HepG2 (cell line): ENCODE measurements at regions not wholly inside any gene's neighbourhood (a gene's known extent, or its start where the extent isn't known, plus 50 kb on each side); places are given as distances from the start of the nearest gene placed in this dataset.

Source experiments
- ATAC-seq: fragments of 200-7000 bp; cut with Tn5 transposase; 3 replicates; pipeline ENCODE4 v1.9.1; 2020; ENCODE audit warnings: mild to moderate bottlenecking, moderate library complexity
- BruUV-seq: library from RNA; stranded (reverse); fragments of 400-500 nt; replicated peaks from 2 replicates; lab custom pipeline; 2021; lab: Mats Ljungman, UMichigan
- CTCF ChIA-PET: fragments of 300-600 bp; formaldehyde crosslinking; extraction: SDS; loops from one replicate; lab custom pipeline; 2021; ENCODE audit warnings: low total read pairs, inconsistent platforms, low intra/inter-chr PET ratio; lab: Yijun Ruan, JAX
- POLR2A ChIA-PET: fragments of 350-600 bp; sonication (Branson Sonifier 250); formaldehyde crosslinking; loops from one replicate; lab custom pipeline; 2020; ENCODE audit warnings: antibody characterized with exemption, inconsistent platforms; lab: Yijun Ruan, JAX
- DNase-seq: peaks from one replicate; pipeline ENCODE4 v3.0.0-alpha.2; 2015; ENCODE audit warnings: low spot score
- FAIRE-seq: peaks from 3 replicates; lab custom pipeline; 2011; peaks lifted over from hg19 to GRCh38; lab: Jason Lieb, UNC
- H2AFZ ChIP-seq: one replicate; pipeline ENCODE4 v1.6.1; 2011; ENCODE audit warnings: low read length, inconsistent platforms
- H3K27ac ChIP-seq: fragments of 300-600 bp; 3 replicates; pipeline ENCODE4 v1.8.0; 2011; ENCODE audit warnings: mixed run types, mild to moderate bottlenecking, mixed read lengths, low read length, inconsistent platforms; ENCODE audit not compliant: insufficient read depth; ENCODE audit errors: extremely low read length
- H3K27me3 ChIP-seq, 2 experiments: fragments of 200-600 bp in 1 of 2; 2 replicates in 1 of 2; 3 replicates in 1 of 2; pipeline versions ENCODE4 v1.6.0 to v1.8.0; 2011; ENCODE audit warnings: low read length in 2 of 2, mild to moderate bottlenecking in 2 of 2, moderate library complexity in 2 of 2, inconsistent platforms in 1 of 2; ENCODE audit not compliant: insufficient read depth in 2 of 2, control insufficient read depth in 1 of 2
- H3K36me3 ChIP-seq, 2 experiments: fragments of 200-600 bp in 1 of 2; replicated peaks in 1 of 2; 2 replicates in 1 of 2; 3 replicates in 1 of 2; pipeline versions ENCODE4 v1.5.1 to v1.8.0; 2011; ENCODE audit warnings: low read length in 2 of 2, inconsistent platforms in 1 of 2; ENCODE audit not compliant: insufficient read depth in 2 of 2, control insufficient read depth in 1 of 2
- H3K4me1 ChIP-seq: 2 replicates; pipeline ENCODE4 v1.5.1; 2012; ENCODE audit warnings: low read length, inconsistent platforms; ENCODE audit not compliant: insufficient read depth
- H3K4me2 ChIP-seq: 2 replicates; pipeline ENCODE4 v1.6.0; 2011; ENCODE audit warnings: low read depth, low read length, inconsistent platforms
- H3K4me3 ChIP-seq, 3 experiments: fragments of 200-600 bp in 1 of 3; sonication (generic), shearing (Covaris generic) in 1 of 3; replicated peaks in 1 of 3; 2 replicates each; pipeline ENCODE4 v1.5.1; 2011 to 2016; ENCODE audit warnings: low read length in 3 of 3, inconsistent platforms in 2 of 3, low read depth in 2 of 3, mild to moderate bottlenecking in 2 of 3, control low read depth in 1 of 3, mixed read lengths in 1 of 3; ENCODE audit not compliant: insufficient read depth in 1 of 3
- H3K79me2 ChIP-seq: one replicate; pipeline ENCODE4 v1.6.1; 2011; ENCODE audit warnings: low read length, inconsistent platforms; ENCODE audit not compliant: insufficient read depth
- H3K9ac ChIP-seq: 2 replicates; pipeline ENCODE4 v1.6.0; 2011; ENCODE audit warnings: mild to moderate bottlenecking, low read depth, low read length, inconsistent platforms; ENCODE audit not compliant: insufficient read depth
- H3K9me3 ChIP-seq: 2 replicates; pipeline ENCODE4 v1.5.1; 2012; ENCODE audit warnings: mild to moderate bottlenecking, low read length
- H4K20me1 ChIP-seq: 2 replicates; pipeline ENCODE4 v1.6.0; 2011; ENCODE audit warnings: inconsistent platforms, mild to moderate bottlenecking, low read length, moderate library complexity; ENCODE audit not compliant: insufficient read depth
- CENPBD1 ChIP-seq: sonication (generic); formaldehyde crosslinking; IDR thresholded peaks from 2 replicates; pipeline ENCODE4 v1.8.0; 2022; ENCODE audit warnings: missing genetic modification reagents, low read depth, mild to moderate bottlenecking, borderline replicate concordance
- PRDM10 ChIP-seq: sonication (generic); formaldehyde crosslinking; IDR thresholded peaks from 2 replicates; pipeline ENCODE4 v1.4.0; 2020; ENCODE audit warnings: low read depth, missing genetic modification reagents
- ZBTB25 ChIP-seq: IDR thresholded peaks from 2 replicates; pipeline ENCODE4 v1.6.1; 2018; ENCODE audit warnings: missing genetic modification reagents
- ZBTB33 ChIP-seq: sonication (generic); formaldehyde crosslinking; IDR thresholded peaks from 2 replicates; pipeline ENCODE4 v1.4.0; 2020; ENCODE audit warnings: missing genetic modification reagents
- ZBTB38 ChIP-seq: sonication (generic); formaldehyde crosslinking; IDR thresholded peaks from 2 replicates; pipeline ENCODE4 v1.5.1; 2020; ENCODE audit warnings: mild to moderate bottlenecking, missing genetic modification reagents
- ZNF713 ChIP-seq: sonication (generic); formaldehyde crosslinking; IDR thresholded peaks from 2 replicates; pipeline ENCODE4 v1.4.0; 2020; ENCODE audit warnings: mild to moderate bottlenecking, missing genetic modification reagents
- WGBS: methylation state at CpG from one replicate; pipeline ENCODE4 v1.1.6; 2017; ENCODE audit warnings: low lambda C conversion rate; 5-methylcytosine and 5-hydroxymethylcytosine counted together
- in situ Hi-C: cut with HindIII; loops from 2 replicates; pipeline ENCODE4 v1.10.0; 2017; ENCODE audit warnings: low pct_unique_long_range_greater_than_20kb; ENCODE audit not compliant: extremely low pct_ligation_motif_present
- intact Hi-C: fragments of 100-400 bp; cut with micrococcal nuclease; formaldehyde crosslinking; loops from one replicate; pipeline ENCODE4 v1.10.0; 2022; ENCODE audit not compliant: unreplicated experiment

GRCh38 chr7:66558660-66559465, 69.8 kb upstream of the KCTD7 start:
- FAIRE-seq (no peak), ATAC-seq (peak; percentile 63), DNase-seq (no peak)
- H3K9ac ChIP-seq: no peak overlapping the region
- in situ Hi-C loops (no loop called here), intact Hi-C loops (loop anchor here (10.0 kb wide), 1 partner anchor 96 kb away; no protein-coding TSS in a partner anchor)
- no peaks in the 10 kb centered on the region for H3K4me1 ChIP-seq
- no peak overlapping the region for H3K27ac ChIP-seq
- H3K4me3 ChIP-seq: no peak overlapping the region
- no peaks in the 10 kb centered on the region for H3K9me3 ChIP-seq
- peaks cover 4% of the 10 kb centered on the region for H3K79me2 ChIP-seq
- ChIA-PET POLR2A (no interaction called here), CTCF (no interaction called here)
- H3K36me3 ChIP-seq: peaks cover 13 to 35% of the 10 kb centered on the region in 2 experiments; a peak in 4 of 5 replicates
- TF ChIP-seq ZBTB38 (CRISPR knock-in tag): 0 out of 2 replicates have a peak, but pooled peaks have one; percentile 25
- no peak for TF ChIP-seq CENPBD1 (CRISPR knock-in tag)
- TF ChIP-seq ZBTB25 (CRISPR knock-in tag): no peak
- no peak for TF ChIP-seq ZNF713 (CRISPR knock-in tag)
- TF ChIP-seq PRDM10: no peak
- TF ChIP-seq ZBTB33 (CRISPR knock-in tag): peak; percentile 48; the same call in 1 of the 2 replicates
- no peak overlapping the region for H3K4me2 ChIP-seq
- BruUV-seq: no TSS peak
- H3K27me3 ChIP-seq: no peaks in the 10 kb centered on the region
- 0 out of 2 replicates have a peak, but pooled peaks cover 3% of the 10 kb centered on the region for H4K20me1 ChIP-seq
- 92% methylated on average over 15 of the region's 17 CpGs for WGBS
- no peak overlapping the region for H2AFZ ChIP-seq
